ENCODE measurements at regions not wholly inside any gene's neighbourhood (a gene's known extent, or its start where the extent isn't known, plus 50 kb on each side); places are given as distances from the start of the nearest gene placed in this dataset.

DNA sequence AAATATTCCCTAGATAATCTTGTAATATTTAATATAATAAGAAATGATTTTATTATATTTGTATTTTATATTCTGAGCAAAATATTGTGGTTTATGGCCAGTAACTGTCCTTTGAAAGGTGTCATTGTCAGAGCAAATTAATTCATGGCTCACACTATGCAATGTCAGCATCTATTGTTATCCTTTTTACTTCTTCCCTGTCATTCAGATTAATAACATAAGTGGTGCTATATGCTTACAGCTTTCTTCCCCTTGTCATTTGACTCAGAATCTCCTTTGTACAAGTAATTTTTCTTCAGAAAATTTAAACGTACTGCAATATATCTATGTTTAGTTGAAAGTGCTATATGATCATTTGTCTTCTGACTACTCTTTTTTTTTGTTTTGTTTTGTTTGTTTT lies 1738.2 kb upstream of the MIR17HG start:
- no peak overlapping the region for H2AFZ ChIP-seq (ENCODE audit: low read depth, low read length, poor library complexity, severe bottlenecking)
- no peaks in the 10 kb centered on the region for H4K20me1 ChIP-seq (ENCODE audit: insufficient read depth)
- no peak overlapping the region for H3K9ac ChIP-seq (ENCODE audit: low read length)
- ChIA-PET RAD21 (ENCODE audit: low non-redundant PET in 1 of 2, low total read pairs in 2 of 2, uncharacterized antibody in 2 of 2, unreplicated experiment in 2 of 2) (no interaction called here), CTCF (no interaction called here), POLR2A (no interaction called here)
- no peak overlapping the region for H3K4me2 ChIP-seq (ENCODE audit: low read length)
- peaks cover 0 to 3% of the 10 kb centered on the region in 2 experiments; a peak in 1 of 4 replicates for H3K9me3 ChIP-seq (ENCODE audit: control insufficient read depth in 1 of 2, insufficient read depth in 1 of 2, low read depth in 1 of 2, low read length in 2 of 2)
- no peaks in the 10 kb centered on the region for H3K27me3 ChIP-seq (ENCODE audit: insufficient read depth, low read length)
- no peaks in the 10 kb centered on the region for H3K9me2 ChIP-seq (ENCODE audit: insufficient read depth)
- no peaks in the 10 kb centered on the region for H3K4me1 ChIP-seq (ENCODE audit: control insufficient read depth in 1 of 2, insufficient read depth in 2 of 2, low read length in 2 of 2)
- TF ChIP-seq, protein P1, sequence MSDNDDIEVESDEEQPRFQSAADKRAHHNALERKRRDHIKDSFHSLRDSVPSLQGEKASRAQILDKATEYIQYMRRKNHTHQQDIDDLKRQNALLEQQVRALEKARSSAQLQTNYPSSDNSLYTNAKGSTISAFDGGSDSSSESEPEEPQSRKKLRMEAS (IDR thresholded peaks at IDR 0.05) = no peak
- TF ChIP-seq JUND (IDR thresholded peaks at IDR 0.05) (no peak), CBX3 (IDR thresholded peaks at IDR 0.05; ENCODE audit: low read depth) (no peak), CEBPB (IDR thresholded peaks at IDR 0.05; ENCODE audit: low read depth) (no peak), POLR2AphosphoS5 (IDR thresholded peaks at IDR 0.05; ENCODE audit: low read depth, low read length) (no peak), SIN3A (IDR thresholded peaks at IDR 0.05; ENCODE audit: low read depth) (no peak), SRF (IDR thresholded peaks at IDR 0.05; ENCODE audit: low read depth) (no peak)
- TF ChIP-seq, protein P2, sequence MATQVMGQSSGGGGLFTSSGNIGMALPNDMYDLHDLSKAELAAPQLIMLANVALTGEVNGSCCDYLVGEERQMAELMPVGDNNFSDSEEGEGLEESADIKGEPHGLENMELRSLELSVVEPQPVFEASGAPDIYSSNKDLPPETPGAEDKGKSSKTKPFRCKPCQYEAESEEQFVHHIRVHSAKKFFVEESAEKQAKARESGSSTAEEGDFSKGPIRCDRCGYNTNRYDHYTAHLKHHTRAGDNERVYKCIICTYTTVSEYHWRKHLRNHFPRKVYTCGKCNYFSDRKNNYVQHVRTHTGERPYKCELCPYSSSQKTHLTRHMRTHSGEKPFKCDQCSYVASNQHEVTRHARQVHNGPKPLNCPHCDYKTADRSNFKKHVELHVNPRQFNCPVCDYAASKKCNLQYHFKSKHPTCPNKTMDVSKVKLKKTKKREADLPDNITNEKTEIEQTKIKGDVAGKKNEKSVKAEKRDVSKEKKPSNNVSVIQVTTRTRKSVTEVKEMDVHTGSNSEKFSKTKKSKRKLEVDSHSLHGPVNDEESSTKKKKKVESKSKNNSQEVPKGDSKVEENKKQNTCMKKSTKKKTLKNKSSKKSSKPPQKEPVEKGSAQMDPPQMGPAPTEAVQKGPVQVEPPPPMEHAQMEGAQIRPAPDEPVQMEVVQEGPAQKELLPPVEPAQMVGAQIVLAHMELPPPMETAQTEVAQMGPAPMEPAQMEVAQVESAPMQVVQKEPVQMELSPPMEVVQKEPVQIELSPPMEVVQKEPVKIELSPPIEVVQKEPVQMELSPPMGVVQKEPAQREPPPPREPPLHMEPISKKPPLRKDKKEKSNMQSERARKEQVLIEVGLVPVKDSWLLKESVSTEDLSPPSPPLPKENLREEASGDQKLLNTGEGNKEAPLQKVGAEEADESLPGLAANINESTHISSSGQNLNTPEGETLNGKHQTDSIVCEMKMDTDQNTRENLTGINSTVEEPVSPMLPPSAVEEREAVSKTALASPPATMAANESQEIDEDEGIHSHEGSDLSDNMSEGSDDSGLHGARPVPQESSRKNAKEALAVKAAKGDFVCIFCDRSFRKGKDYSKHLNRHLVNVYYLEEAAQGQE (IDR thresholded peaks at IDR 0.05; ENCODE audit: low read depth) = no peak
- H3K27ac ChIP-seq (ENCODE audit: low read depth, low read length) = no peak overlapping the region
- H3K79me2 ChIP-seq (ENCODE audit: insufficient read depth, low read length) = no peaks in the 10 kb centered on the region
- BruUV-seq (replicated peaks) = no TSS peak
- no peaks in the 10 kb centered on the region for H3K36me3 ChIP-seq (ENCODE audit: control insufficient read depth in 1 of 2, insufficient read depth in 2 of 2, low read length in 2 of 2)
- no peak overlapping the region for H3K4me3 ChIP-seq (replicated peaks in 1 of 2; ENCODE audit: low read depth in 1 of 2, low read length in 2 of 2)
- ATAC-seq (no peak), DNase-seq (ENCODE audit: low read depth, low spot score) (no peak)
- intact Hi-C loops (cut with micrococcal nuclease) = no loop called here

DNA sequence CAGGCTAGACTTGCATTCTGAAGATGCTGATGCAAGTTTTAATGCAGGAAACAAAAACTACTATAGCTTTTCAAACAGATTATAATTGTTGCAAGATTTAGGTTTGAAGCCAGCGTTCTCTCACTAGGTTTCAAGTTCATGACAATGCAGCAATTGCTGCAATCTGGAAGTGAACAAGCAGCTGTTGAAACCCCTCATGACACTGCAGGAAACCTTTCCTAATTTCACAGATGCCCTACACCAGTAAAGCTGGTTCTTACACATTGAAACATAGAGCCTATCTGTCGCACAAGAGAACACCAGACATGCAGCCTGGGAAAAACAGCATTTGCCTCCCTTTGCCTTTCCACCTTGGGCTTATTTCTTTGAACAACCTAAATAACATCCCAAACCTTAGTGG lies 1737.2 kb upstream of the MIR17HG start:
- no TSS peak for BruUV-seq (replicated peaks)
- H3K4me2 ChIP-seq (ENCODE audit: low read length) = no peak overlapping the region
- H3K9me2 ChIP-seq (ENCODE audit: insufficient read depth) = no peaks in the 10 kb centered on the region
- H3K27me3 ChIP-seq (ENCODE audit: insufficient read depth, low read length) = no peaks in the 10 kb centered on the region
- no peak overlapping the region for H3K4me3 ChIP-seq (replicated peaks in 1 of 2; ENCODE audit: low read depth in 1 of 2, low read length in 2 of 2)
- no peaks in the 10 kb centered on the region for H3K79me2 ChIP-seq (ENCODE audit: insufficient read depth, low read length)
- ChIA-PET CTCF (no interaction called here), POLR2A (no interaction called here), RAD21 (ENCODE audit: low non-redundant PET in 1 of 2, low total read pairs in 2 of 2, uncharacterized antibody in 2 of 2, unreplicated experiment in 2 of 2) (no interaction called here)
- H3K36me3 ChIP-seq (ENCODE audit: control insufficient read depth in 1 of 2, insufficient read depth in 2 of 2, low read length in 2 of 2) = no peaks in the 10 kb centered on the region
- H3K9ac ChIP-seq (ENCODE audit: low read length) = no peak overlapping the region
- H2AFZ ChIP-seq (ENCODE audit: low read depth, low read length, poor library complexity, severe bottlenecking) = no peak overlapping the region
- intact Hi-C loops (cut with micrococcal nuclease) = no loop called here
- no peaks in the 10 kb centered on the region for H4K20me1 ChIP-seq (ENCODE audit: insufficient read depth)
- ATAC-seq (no peak), DNase-seq (ENCODE audit: low read depth, low spot score) (no peak)
- no peaks in the 10 kb centered on the region for H3K4me1 ChIP-seq (ENCODE audit: control insufficient read depth in 1 of 2, insufficient read depth in 2 of 2, low read length in 2 of 2)
- H3K9me3 ChIP-seq (ENCODE audit: control insufficient read depth in 1 of 2, insufficient read depth in 1 of 2, low read depth in 1 of 2, low read length in 2 of 2) = peaks cover 0 to 3% of the 10 kb centered on the region in 2 experiments; a peak in 1 of 4 replicates
- no peak overlapping the region for H3K27ac ChIP-seq (ENCODE audit: low read depth, low read length)
- TF ChIP-seq YY1 (IDR thresholded peaks at IDR 0.05; ENCODE audit: extremely low read depth, insufficient replicate concordance, low read depth, low read length) (no peak), ELF1 (IDR thresholded peaks at IDR 0.05; ENCODE audit: borderline replicate concordance, low read depth) (no peak), ZNF274 (IDR thresholded peaks at IDR 0.05; ENCODE audit: low read depth, low read length) (no peak), POLR2A (IDR thresholded peaks at IDR 0.05; ENCODE audit: borderline replicate concordance, extremely low read depth, insufficient read depth, insufficient read length) (no peak), FOSL1 (IDR thresholded peaks at IDR 0.05; ENCODE audit: low read depth) (no peak), CEBPB (IDR thresholded peaks at IDR 0.05; ENCODE audit: low read depth) (no peak)
- TF ChIP-seq, protein P2 (IDR thresholded peaks at IDR 0.05; ENCODE audit: low read depth) = no peak
- TF ChIP-seq, protein P3, sequence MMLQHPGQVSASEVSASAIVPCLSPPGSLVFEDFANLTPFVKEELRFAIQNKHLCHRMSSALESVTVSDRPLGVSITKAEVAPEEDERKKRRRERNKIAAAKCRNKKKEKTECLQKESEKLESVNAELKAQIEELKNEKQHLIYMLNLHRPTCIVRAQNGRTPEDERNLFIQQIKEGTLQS (IDR thresholded peaks at IDR 0.05) = no peak

Measured in HCT116 (cell line).